ENCODE measurements at regions not wholly inside any gene's neighbourhood (a gene's known extent, or its start where the extent isn't known, plus 50 kb on each side); places are given as distances from the start of the nearest gene placed in this dataset.

GRCh38 chr20:10724449-10725173 lies 50.8 kb upstream of the JAG1 start:
- no peak for DNase-seq (ENCODE audit: low read depth)

GRCh38 chr20:10728873-10729670 lies 55.3 kb upstream of the JAG1 start:
- no peak for DNase-seq (ENCODE audit: low read depth)

GRCh38 chr20:10729785-10730184 lies 56.0 kb upstream of the JAG1 start:
- no peak for DNase-seq (ENCODE audit: low read depth)

GRCh38 chr20:10730629-10731183 lies 56.9 kb upstream of the JAG1 start:
- DNase-seq (ENCODE audit: low read depth): no peak

GRCh38 chr20:10731190-10731965 lies 57.6 kb upstream of the JAG1 start:
- peak; percentile 23 for DNase-seq (ENCODE audit: low read depth)

GRCh38 chr20:10733122-10733521 lies 59.3 kb upstream of the JAG1 start:
- no peak for DNase-seq (ENCODE audit: low read depth)

- DNase-seq (ENCODE audit: low read depth): no peak
These were observed 61.6 kb upstream of the JAG1 start for GRCh38 chr20:10735195-10735949.

GRCh38 chr20:10739134-10739533 lies 65.3 kb upstream of the JAG1 start:
- DNase-seq (ENCODE audit: low read depth): no peak

GRCh38 chr20:10739566-10739965 lies 65.8 kb upstream of the JAG1 start:
- no peak for DNase-seq (ENCODE audit: low read depth)

GRCh38 chr20:10741060-10741459 lies 67.3 kb upstream of the JAG1 start:
- no peak for DNase-seq (ENCODE audit: low read depth)

- DNase-seq (ENCODE audit: low read depth): no peak
These were observed 72.0 kb upstream of the JAG1 start for GRCh38 chr20:10745790-10746189.

- no peak for DNase-seq (ENCODE audit: low read depth)
These were observed 73.2 kb upstream of the JAG1 start for GRCh38 chr20:10747019-10747418.

- no peak for DNase-seq (ENCODE audit: low read depth)
These were observed 75.3 kb upstream of the JAG1 start for GRCh38 chr20:10749084-10749483.

- DNase-seq (ENCODE audit: low read depth): no peak
These were observed 78.4 kb upstream of the JAG1 start for GRCh38 chr20:10752206-10752605.

- DNase-seq (ENCODE audit: low read depth): no peak
These were observed 81.0 kb upstream of the JAG1 start for GRCh38 chr20:10754824-10755223.

GRCh38 chr20:10758446-10758845 lies 84.6 kb upstream of the JAG1 start:
- no peak for DNase-seq (ENCODE audit: low read depth)

- no peak for DNase-seq (ENCODE audit: low read depth)
These were observed 87.4 kb upstream of the JAG1 start for GRCh38 chr20:10761232-10761631.

- no peak for DNase-seq (ENCODE audit: low read depth)
These were observed 88.0 kb upstream of the JAG1 start for GRCh38 chr20:10761786-10762185.

- no peak for DNase-seq (ENCODE audit: low read depth)
These were observed 88.4 kb upstream of the JAG1 start for GRCh38 chr20:10762216-10762615.

- DNase-seq (ENCODE audit: low read depth): no peak
These were observed 89.3 kb upstream of the JAG1 start for GRCh38 chr20:10763112-10763511.

GRCh38 chr20:10769700-10770099 lies 95.9 kb upstream of the JAG1 start:
- no peak for DNase-seq (ENCODE audit: low read depth)

GRCh38 chr20:10770753-10771152 lies 97.0 kb upstream of the JAG1 start:
- no peak for DNase-seq (ENCODE audit: low read depth)

All from HS-5 (cell line).